ENCODE measurements at regions not wholly inside any gene's neighbourhood (a gene's known extent, or its start where the extent isn't known, plus 50 kb on each side); places are given as distances from the start of the nearest gene placed in this dataset.

DNA sequence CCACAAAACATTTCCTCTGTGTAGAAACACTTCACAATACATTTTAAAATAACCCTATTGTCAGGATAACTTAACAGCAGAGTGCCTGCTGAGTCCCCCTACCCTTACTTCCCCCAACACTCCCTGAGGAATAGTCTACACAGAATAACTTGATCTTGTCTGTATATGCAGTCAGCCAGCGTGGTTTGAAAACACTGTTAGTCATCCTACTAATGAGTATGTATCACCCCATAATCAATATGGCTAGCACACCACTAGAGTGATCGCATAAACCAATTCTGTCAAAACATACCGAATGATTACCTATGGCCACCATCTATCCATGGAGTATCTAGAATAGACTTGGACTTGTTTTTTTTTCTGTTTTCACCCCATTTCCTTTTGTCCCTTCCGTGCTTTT is 152.7 kb upstream of the NECTIN3 start (continued):
- TF ChIP-seq, protein P1, sequence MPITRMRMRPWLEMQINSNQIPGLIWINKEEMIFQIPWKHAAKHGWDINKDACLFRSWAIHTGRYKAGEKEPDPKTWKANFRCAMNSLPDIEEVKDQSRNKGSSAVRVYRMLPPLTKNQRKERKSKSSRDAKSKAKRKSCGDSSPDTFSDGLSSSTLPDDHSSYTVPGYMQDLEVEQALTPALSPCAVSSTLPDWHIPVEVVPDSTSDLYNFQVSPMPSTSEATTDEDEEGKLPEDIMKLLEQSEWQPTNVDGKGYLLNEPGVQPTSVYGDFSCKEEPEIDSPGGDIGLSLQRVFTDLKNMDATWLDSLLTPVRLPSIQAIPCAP (CRISPR knock-in tag; IDR thresholded peaks at IDR 0.05), result no peak
- TF ChIP-seq ZNF416 (CRISPR knock-in tag; IDR thresholded peaks at IDR 0.05) (no peak), HMGA2 (CRISPR knock-in tag; IDR thresholded peaks at IDR 0.05) (no peak)
- TF ChIP-seq, protein P2, sequence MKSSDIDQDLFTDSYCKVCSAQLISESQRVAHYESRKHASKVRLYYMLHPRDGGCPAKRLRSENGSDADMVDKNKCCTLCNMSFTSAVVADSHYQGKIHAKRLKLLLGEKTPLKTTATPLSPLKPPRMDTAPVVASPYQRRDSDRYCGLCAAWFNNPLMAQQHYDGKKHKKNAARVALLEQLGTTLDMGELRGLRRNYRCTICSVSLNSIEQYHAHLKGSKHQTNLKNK (CRISPR knock-in tag; IDR thresholded peaks at IDR 0.05), result no peak

DNA sequence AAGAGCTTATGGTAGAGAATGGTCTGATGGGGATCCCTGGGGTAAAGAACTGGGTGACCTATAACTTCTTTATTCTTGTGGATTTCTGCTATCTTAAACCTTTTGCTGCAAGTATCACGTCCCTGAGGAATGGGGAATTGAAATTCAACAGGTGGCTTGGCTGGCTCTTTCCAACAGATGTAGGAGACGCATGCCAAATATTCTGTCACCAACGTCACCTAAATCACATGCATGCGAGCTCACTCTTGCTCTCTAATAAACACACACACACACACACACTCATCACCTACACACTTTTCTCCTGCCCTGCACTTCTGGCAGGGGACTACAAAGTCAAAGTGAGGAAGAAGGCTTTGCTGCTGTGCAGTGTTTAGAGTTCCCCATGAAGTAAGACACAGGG is 145.8 kb upstream of the NECTIN3 start:
- DNase-seq (ENCODE audit: low spot score), result no peak
- H3K27ac Mint-ChIP-seq, result no peak overlapping the region
- no peak for ATAC-seq
- peaks cover 5% of the 10 kb centered on the region; the same call in 1 of the 2 replicates for H3K9me3 Mint-ChIP-seq
- TF ChIP-seq RELA (CRISPR knock-in tag; IDR thresholded peaks at IDR 0.05; ENCODE audit: borderline replicate concordance), result no peak
- TF ChIP-seq, protein P3, sequence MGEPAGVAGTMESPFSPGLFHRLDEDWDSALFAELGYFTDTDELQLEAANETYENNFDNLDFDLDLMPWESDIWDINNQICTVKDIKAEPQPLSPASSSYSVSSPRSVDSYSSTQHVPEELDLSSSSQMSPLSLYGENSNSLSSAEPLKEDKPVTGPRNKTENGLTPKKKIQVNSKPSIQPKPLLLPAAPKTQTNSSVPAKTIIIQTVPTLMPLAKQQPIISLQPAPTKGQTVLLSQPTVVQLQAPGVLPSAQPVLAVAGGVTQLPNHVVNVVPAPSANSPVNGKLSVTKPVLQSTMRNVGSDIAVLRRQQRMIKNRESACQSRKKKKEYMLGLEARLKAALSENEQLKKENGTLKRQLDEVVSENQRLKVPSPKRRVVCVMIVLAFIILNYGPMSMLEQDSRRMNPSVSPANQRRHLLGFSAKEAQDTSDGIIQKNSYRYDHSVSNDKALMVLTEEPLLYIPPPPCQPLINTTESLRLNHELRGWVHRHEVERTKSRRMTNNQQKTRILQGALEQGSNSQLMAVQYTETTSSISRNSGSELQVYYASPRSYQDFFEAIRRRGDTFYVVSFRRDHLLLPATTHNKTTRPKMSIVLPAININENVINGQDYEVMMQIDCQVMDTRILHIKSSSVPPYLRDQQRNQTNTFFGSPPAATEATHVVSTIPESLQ (CRISPR knock-in tag; IDR thresholded peaks at IDR 0.05), result no peak
- no peak for TF ChIP-seq ZNF317 (CRISPR knock-in tag; IDR thresholded peaks at IDR 0.05; ENCODE audit: borderline replicate concordance, low read depth)
- no peak for TF ChIP-seq JAZF1 (CRISPR knock-in tag; IDR thresholded peaks at IDR 0.05)
- TF ChIP-seq, protein P4, sequence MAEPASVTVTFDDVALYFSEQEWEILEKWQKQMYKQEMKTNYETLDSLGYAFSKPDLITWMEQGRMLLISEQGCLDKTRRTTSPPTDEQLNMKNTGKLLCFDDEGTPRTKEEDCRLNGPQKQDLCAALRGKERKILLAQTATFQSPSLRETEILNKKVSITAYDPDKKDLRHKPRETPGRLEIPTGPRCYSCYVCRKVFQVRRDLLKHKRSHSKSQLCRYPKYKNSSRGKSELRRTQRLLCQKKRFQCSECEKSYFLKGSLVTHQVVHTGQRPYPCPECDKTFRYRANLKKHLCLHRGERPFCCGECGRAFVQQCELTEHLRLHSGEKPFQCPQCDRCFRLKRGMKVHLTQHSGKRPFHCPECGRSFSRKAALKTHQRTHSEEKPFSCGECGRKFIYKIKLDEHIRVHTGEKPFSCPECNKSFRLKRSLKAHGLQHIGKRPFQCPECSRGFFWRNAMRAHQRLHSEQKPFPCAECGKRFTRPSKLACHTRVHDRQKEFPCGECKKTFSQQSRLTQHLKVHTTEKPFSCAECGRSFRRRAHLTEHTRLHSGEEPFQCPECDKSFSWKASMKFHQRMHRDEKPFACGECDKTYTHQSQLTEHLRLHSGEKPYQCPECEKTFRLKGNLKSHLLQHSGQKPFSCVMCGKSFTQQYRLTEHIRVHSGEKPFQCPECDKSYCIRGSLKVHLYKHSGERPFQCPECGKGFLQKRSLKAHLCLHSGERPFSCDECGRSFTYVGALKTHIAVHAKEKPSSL (CRISPR knock-in tag; conservative IDR thresholded peaks at IDR 0.05), result no peak
- TF ChIP-seq TEAD1 (CRISPR knock-in tag; IDR thresholded peaks at IDR 0.05), result no peak
- TF ChIP-seq, protein P5, sequence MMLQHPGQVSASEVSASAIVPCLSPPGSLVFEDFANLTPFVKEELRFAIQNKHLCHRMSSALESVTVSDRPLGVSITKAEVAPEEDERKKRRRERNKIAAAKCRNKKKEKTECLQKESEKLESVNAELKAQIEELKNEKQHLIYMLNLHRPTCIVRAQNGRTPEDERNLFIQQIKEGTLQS (CRISPR knock-in tag; conservative IDR thresholded peaks at IDR 0.05), result no peak
- TF ChIP-seq, protein P6, sequence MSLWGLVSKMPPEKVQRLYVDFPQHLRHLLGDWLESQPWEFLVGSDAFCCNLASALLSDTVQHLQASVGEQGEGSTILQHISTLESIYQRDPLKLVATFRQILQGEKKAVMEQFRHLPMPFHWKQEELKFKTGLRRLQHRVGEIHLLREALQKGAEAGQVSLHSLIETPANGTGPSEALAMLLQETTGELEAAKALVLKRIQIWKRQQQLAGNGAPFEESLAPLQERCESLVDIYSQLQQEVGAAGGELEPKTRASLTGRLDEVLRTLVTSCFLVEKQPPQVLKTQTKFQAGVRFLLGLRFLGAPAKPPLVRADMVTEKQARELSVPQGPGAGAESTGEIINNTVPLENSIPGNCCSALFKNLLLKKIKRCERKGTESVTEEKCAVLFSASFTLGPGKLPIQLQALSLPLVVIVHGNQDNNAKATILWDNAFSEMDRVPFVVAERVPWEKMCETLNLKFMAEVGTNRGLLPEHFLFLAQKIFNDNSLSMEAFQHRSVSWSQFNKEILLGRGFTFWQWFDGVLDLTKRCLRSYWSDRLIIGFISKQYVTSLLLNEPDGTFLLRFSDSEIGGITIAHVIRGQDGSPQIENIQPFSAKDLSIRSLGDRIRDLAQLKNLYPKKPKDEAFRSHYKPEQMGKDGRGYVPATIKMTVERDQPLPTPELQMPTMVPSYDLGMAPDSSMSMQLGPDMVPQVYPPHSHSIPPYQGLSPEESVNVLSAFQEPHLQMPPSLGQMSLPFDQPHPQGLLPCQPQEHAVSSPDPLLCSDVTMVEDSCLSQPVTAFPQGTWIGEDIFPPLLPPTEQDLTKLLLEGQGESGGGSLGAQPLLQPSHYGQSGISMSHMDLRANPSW (CRISPR knock-in tag; conservative IDR thresholded peaks at IDR 0.05; ENCODE audit: low read depth), result no peak
- no peak for TF ChIP-seq GABPB1 (CRISPR knock-in tag; IDR thresholded peaks at IDR 0.05)
- no peak for TF ChIP-seq CREB1 (CRISPR knock-in tag; IDR thresholded peaks at IDR 0.05)
- TF ChIP-seq, protein P7, sequence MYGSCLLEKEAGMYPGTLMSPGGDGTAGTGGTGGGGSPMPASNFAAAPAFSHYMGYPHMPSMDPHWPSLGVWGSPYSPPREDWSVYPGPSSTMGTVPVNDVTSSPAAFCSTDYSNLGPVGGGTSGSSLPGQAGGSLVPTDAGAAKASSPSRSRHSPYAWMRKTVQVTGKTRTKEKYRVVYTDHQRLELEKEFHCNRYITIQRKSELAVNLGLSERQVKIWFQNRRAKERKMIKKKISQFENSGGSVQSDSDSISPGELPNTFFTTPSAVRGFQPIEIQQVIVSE (CRISPR knock-in tag; IDR thresholded peaks at IDR 0.05; ENCODE audit: borderline replicate concordance), result no peak
- TF ChIP-seq NR3C1 (CRISPR knock-in tag; conservative IDR thresholded peaks at IDR 0.05; ENCODE audit: low read depth), result no peak
- TF ChIP-seq, protein P8, sequence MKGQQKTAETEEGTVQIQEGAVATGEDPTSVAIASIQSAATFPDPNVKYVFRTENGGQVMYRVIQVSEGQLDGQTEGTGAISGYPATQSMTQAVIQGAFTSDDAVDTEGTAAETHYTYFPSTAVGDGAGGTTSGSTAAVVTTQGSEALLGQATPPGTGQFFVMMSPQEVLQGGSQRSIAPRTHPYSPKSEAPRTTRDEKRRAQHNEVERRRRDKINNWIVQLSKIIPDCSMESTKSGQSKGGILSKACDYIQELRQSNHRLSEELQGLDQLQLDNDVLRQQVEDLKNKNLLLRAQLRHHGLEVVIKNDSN (CRISPR knock-in tag; IDR thresholded peaks at IDR 0.05), result no peak
- TF ChIP-seq, protein P9, sequence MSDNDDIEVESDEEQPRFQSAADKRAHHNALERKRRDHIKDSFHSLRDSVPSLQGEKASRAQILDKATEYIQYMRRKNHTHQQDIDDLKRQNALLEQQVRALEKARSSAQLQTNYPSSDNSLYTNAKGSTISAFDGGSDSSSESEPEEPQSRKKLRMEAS (CRISPR knock-in tag; IDR thresholded peaks at IDR 0.05), result no peak
- no peak for TF ChIP-seq TEAD4 (CRISPR knock-in tag; IDR thresholded peaks at IDR 0.05)
- TF ChIP-seq NR1H2 (CRISPR knock-in tag; IDR thresholded peaks at IDR 0.05), result no peak
- no peak for TF ChIP-seq ZBTB21 (CRISPR knock-in tag; IDR thresholded peaks at IDR 0.05; ENCODE audit: borderline replicate concordance)
- no peak for TF ChIP-seq ETV6 (CRISPR knock-in tag; IDR thresholded peaks at IDR 0.05)
- no peak for TF ChIP-seq FOXK1 (CRISPR knock-in tag; IDR thresholded peaks at IDR 0.05)
- H3K36me3 Mint-ChIP-seq, result no peaks in the 10 kb centered on the region
- ChIA-PET CTCF (no interaction called here), POLR2A (no interaction called here)
- H3K4me3 Mint-ChIP-seq, result no peak overlapping the region
- H3K27me3 Mint-ChIP-seq (ENCODE audit: low read depth), result no peaks in the 10 kb centered on the region
- H3K4me1 Mint-ChIP-seq, result peaks cover 14% of the 10 kb centered on the region; the same call in 1 of the 2 replicates

All from WTC11 (cell line).